HG03520 (cell line): ENCODE measurements at regions not wholly inside any gene's neighbourhood (a gene's known extent, or its start where the extent isn't known, plus 50 kb on each side); places are given as distances from the start of the nearest gene placed in this dataset.

Source experiments
- ATAC-seq: cut with Tn5 transposase; IDR thresholded peaks from one replicate; pipeline ENCODE4 v1.9.1; 2021; ENCODE audit warnings: mild to moderate bottlenecking, moderate library complexity; ENCODE audit not compliant: unreplicated experiment

GRCh38 chr18:75812761-75813160 is 385.3 kb upstream of the SMIM21 start:
- ATAC-seq = no peak

DNA sequence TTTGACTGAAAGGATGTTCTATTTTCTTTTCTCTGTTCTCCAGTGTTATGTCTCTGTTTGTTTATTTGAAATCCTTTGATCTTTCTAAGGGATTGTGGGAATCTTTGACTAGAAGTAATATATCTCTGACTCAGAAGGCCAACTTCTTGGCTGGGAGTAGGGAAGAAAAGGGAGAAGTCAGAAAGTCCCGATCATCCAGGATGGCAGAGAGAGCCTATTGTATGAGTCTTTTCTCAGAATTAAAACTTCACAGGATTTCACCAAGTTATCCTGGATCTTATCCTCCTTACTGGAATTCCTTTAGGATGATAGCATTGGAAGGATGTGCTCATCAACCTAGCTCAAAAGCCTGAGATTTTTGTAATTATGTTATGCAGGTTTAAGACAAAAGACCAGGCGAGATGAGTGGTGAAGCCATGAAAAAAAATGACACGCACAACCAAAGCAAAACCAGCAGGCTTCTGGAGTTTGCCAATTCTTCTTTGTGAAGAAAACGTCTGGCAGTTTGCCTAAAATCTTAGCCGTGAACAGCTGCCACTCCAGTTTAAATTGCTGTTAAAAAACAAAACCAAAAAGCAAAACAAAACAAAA is 383.6 kb upstream of the SMIM21 start:
- no peak for ATAC-seq

DNA sequence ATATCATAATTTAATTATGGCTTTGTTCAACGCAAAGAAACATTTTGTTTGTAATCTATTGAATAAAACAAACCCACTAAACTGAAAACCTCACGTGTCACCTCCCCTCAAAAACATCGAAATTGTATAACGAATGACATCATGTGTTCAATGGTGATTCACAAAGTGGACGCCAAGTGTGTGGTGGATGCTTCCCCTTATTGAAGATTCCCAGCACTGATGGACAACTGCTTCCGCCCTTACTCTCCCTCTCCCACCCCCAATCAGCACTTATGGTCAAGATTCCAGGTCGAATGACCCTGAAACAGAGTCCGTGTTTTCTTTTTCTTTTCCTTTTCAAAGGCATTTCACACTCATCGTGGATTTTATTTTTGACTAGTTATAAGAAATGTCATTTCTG is 383.0 kb upstream of the SMIM21 start:
- ATAC-seq = no peak

DNA sequence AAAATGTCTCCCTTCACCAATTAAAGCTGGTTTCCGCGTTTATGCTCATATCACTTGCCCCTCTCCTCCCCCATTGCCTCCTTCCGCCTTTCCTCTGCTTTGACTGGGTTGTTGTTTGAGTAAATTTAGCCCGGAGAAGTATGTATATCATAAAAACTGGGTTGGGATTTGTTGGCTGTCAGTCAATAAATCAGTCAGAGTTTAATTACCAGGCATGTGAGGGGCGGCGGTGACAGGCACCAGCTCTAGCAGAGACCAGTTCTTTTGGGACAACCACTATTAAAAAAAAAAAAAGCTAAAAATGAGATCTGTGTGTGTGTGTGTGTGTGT is 382.4 kb upstream of the SMIM21 start:
- no peak for ATAC-seq

DNA sequence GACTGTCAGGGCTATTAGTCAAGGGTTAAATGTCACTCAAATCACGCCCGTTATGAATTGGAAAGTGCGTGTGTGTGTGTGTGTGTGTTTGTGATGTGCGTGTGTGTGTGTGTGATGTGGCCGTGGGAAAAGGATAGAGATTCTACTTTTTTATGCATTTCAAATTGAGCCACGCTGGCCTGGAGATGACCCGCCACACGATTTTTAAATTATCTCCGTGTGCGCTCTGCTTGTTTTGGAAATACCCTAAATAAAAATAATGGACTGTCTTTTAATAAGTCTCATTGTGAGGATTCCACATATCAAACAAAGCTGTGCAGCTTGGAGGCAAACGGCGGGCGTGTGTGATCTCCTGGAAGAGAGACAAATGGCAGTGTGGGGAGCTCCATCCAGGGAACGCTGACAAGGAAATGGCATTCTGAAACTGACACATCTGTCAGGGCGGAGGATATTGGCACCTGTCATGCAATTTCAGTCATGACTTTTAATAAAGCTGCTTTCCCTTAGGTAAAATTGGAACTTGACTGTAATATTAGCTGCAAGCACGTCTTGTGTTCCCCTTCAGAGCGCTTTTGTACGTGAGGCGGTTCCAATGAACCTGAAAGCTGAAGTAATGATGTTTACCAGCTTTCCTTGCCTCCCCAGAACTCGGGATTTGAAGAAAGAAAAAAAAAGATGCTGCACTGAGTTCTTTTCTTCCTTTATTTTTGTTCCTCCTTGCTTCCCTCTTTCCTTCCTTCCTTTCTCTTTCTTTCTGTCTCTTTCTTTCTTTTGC is 381.8 kb upstream of the SMIM21 start:
- no peak for ATAC-seq

DNA sequence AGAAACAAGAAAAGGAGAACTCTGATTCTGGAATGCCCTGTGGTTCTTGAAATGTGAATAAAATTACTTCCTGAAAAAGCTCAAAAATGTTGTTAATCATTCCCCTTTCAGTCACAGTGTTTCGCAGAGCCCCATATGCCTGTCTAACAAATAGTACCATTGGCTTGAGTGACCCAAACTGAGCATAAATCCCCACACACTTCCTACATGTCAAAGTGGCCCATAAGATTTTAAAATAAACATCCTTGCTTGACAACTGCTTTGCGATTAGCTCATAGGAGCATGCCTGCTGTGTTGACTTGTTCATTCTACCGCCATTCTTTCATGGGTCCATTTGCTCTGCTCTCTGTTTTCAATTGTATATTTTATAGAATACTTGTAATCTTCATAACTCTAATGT is 377.8 kb upstream of the SMIM21 start:
- ATAC-seq = no peak

GRCh38 chr18:75802681-75803080 is 375.2 kb upstream of the SMIM21 start:
- no peak for ATAC-seq

DNA sequence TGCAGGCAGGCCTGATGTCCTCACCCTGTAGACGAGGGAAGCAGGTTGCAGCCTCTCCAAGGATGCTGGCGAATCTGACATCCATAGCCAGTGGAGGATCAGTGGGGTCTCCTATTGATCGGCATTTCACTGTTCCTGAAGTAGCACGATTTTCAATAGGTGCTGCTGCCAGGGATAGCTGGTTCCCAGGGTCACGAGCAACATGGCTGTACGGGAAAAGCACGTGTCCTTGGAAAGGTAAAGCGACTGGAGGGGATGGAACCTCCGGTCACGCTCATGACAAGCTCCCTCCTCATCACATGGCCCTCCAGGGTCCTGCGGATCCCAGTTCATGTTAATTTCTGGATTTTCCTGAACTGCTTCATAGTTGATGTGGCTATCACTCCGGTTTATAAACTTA is 373.7 kb upstream of the SMIM21 start:
- ATAC-seq = no peak

- ATAC-seq = no peak
These were observed 372.8 kb upstream of the SMIM21 start for GRCh38 chr18:75800331-75800648.

DNA sequence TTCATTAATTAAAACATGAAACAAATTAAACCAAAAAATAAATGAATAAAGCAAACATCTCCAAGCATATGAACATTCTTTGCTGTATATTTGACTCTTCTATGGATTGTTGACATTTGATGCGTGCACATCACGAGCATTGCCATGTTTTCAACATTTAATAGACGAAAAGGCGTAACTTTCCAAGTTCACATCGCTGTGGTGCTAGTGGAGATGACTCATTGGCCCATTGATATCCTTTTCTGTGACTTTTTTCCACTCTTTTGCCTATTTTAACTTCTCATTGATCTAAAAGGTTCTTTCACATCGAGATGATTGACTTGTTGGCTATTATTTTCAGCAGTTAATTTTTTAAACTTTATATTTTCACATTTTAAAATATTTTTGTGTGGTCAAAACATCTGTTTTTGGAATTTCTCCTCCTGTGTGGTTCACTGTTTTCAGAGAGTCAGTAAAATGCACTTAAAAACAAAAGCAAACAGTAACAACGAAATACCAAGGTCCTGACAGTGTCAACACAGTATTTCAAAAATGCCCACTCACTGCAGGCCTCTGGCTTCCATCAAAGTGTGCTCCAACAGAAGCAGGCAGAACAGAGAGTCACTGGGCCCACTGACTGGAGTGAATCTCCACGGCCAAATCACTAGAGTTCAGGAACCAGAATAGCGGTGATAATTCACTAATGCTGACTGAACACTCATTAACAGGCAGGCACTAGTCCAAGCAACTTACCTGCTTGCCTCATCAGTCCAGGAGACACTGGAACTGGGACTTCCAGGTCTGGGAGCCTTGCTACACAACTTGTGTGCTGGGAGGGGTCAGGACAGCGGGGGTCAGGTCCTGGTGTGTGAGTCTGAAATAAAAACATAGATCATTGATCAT is 372.2 kb upstream of the SMIM21 start:
- ATAC-seq = no peak

DNA sequence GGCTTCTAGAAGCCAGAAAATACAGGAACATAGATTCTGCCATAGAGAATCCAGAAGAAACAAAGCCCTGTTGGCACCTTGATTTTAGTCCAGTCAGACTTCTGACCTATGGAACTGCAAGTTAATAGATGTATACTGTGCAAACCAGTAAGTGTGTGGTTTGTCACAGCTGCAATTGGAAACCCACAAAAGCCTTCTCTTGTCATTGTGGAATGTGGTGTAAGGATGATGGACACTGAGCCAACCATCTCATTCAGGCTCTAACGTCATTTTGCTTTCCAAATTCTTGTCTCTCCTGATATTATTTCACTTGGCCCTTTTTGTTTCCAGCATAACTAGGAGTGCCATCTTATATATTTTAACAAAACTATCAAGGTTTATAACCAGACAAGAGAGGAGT is 369.5 kb upstream of the SMIM21 start:
- no peak for ATAC-seq

GRCh38 chr18:75790796-75791195 is 363.3 kb upstream of the SMIM21 start:
- ATAC-seq = no peak

DNA sequence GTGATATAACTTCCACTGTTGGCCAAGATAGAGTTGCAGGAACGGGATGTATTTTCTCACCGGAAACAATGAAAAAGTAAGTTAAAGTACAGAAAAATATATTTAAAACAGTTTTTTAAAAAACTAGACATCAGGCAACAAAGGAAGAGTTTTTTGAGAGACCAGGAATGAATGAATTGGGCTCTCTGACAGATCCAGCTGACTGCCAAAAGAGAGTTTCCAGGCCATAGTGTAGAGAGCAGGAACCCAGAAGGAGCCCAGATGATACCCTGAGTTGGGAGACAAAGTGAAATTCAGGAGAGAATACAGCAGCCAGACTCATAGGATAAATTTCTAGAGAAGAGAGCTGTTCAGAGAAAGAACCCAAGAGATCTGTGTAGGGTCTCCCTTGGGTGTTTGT is 362.6 kb upstream of the SMIM21 start:
- ATAC-seq = no peak

GRCh38 chr18:75785834-75786233 is 358.3 kb upstream of the SMIM21 start:
- no peak for ATAC-seq

GRCh38 chr18:75785206-75785605 is 357.7 kb upstream of the SMIM21 start:
- no peak for ATAC-seq

- no peak for ATAC-seq
These were observed 356.9 kb upstream of the SMIM21 start for GRCh38 chr18:75784390-75784789.

DNA sequence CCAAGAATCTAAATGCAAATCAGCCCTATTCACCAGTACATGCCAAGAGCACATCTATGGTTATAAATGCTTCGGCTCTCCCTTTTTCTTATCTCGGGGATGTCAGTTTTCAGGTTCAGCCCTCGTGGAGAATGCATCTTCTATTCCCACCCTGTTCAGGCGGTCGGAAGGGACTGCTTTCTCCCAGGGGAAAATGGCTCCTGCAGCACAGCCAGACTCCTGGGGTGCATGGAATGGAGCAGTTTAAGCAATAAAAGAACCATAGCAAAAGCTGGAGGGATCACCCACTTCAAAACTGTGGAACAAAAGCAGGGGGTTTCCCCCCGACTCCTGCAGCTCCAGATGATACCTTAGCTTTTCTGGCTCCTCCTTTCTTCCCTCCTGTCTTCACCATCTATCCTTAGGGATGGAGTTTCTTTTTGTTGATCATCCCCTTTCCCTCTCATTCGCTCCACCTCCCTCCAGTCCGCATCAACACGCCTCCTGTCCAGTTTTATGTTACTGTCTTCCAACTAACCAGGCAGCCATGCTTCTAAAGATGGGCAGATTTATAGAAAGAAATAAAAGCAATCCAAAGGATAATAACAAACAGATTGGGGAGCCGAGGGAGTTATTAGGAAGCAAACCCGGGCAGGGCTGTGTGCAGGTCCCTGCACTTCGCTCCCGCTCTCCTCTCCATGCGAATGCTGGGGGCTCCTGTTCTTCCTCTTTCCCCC is 356.2 kb upstream of the SMIM21 start:
- ATAC-seq = no peak

DNA sequence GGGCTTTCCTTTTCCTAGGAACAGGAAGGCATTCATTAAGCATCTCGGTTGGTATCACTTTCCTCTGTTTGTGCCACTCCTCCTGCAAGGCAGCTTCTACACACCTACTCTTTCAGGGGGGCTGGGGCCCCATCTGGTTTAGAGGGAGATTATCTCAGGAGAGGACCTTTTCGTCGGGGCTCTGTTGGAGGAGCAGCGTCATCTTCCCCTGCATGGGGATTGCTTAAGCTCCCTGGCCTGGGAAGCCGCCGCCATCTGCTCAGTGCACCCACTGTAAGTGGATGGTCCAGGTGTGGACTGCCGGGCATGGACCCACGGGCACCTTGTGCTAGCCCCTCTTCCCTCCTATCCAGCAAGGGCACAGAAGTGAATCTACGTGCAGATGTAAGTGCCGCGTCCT is 355.3 kb upstream of the SMIM21 start:
- ATAC-seq = no peak

DNA sequence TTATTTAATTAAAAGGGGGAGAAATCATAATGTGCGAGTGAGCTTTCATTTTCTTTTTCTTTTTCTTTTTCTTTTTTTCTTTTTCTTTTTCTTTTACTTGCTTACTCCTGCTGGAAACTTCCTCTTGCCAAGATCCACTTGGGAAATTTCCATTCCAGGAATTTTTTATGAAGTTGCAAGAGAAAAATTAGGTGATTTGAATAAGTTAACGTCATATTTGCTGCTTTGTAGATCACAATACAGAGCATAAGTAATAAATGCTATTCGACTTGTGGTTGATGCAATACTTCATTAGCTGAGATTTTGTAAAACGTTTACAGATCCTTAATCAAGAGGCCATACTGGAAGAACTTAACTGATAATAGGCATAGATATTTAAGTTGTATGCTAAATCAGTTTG is 354.7 kb upstream of the SMIM21 start:
- ATAC-seq = no peak

DNA sequence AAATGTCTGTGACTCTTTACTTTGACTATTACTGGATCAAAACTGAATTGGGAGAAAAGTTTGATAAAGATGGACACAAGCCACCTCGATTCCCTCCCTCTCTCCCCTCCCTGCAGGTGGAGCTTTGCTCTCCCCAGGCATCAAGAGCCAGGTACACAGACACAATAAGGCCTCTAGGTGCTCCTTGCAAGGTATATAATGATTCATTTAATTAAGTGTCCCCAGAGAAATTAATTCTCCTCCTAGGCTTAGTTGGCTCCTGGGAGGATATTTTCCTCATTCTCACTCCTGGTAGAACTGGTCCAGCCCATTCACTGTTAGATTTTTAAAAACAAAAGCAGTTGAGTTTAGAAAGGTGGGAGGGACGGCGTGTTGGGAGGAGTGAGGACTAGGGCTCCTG is 352.4 kb upstream of the SMIM21 start:
- ATAC-seq = no peak

DNA sequence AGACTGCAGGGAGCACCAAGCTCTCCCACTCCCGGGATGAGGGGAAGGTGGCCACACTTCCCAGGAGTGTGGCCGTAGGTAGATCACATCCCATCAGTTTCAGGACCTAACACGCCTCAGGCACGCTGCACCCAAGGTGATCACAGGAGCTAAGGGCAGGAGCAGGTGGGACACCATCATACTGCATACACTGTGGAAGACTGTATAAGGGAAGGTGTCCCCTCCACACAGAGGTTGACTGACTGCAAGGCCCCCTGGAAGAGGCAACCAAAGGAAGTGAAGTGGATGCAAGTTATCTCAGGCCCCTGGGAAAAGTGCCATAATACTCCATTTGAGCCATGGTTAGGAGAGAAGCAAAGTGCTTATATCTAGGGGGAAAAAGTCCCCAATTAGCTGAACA is 351.9 kb upstream of the SMIM21 start:
- no peak for ATAC-seq

- no peak for ATAC-seq
These were observed 350.1 kb upstream of the SMIM21 start for GRCh38 chr18:75777630-75778029.
